Uterus (tissue), 3 donors: ENCODE measurements at regions not wholly inside any gene's neighbourhood (a gene's known extent, or its start where the extent isn't known, plus 50 kb on each side); places are given as distances from the start of the nearest gene placed in this dataset.

Experiments used
- DNase-seq, 2 donors: peaks; one replicate each; pipeline ENCODE4 v3.0.0-alpha.2; 2019 to 2020
- H3K27ac ChIP-seq, 2 donors: fragments of 200-600 bp; sonication (generic); 1 replicate in 1 of 2; 2 replicates in 1 of 2; pipeline ENCODE4 v1.5.1; 2016 to 2018
- H3K27me3 ChIP-seq, 2 donors: fragments of 200-600 bp; sonication (generic); one replicate each; pipeline ENCODE4 v1.5.1; 2018 to 2019; ENCODE audit warnings: control low read depth in 1 of 2
- H3K36me3 ChIP-seq, 2 donors: fragments of 200-600 bp; sonication (generic); one replicate each; pipeline ENCODE4 v1.5.1; 2019; ENCODE audit warnings: control low read depth in 1 of 2
- H3K4me1 ChIP-seq, 2 donors: fragments of 200-600 bp; sonication (generic); one replicate each; pipeline ENCODE4 v1.5.1; 2018 to 2019; ENCODE audit warnings: control low read depth in 1 of 2
- H3K4me3 ChIP-seq, 2 donors: fragments of 200-600 bp; sonication (generic); 1 replicate in 1 of 2; 2 replicates in 1 of 2; pipeline ENCODE4 v1.5.1; 2018 to 2019; ENCODE audit warnings: mild to moderate bottlenecking in 1 of 2
- H3K9me3 ChIP-seq, 2 donors: fragments of 200-600 bp; sonication (generic); one replicate each; pipeline ENCODE4 v1.5.1; 2019; ENCODE audit warnings: control low read depth in 1 of 2
- POLR2A ChIP-seq, 2 donors: fragments of 450-650 bp; IDR thresholded peaks; one replicate each; pipeline ENCODE4 v1.6.1; 2016; ENCODE audit warnings: antibody characterized with exemption in 2 of 2, mild to moderate bottlenecking in 1 of 2, moderate library complexity in 1 of 2
- intact Hi-C: fragments of 100-400 bp; cut with DNase I; formaldehyde crosslinking; loops from one replicate; pipeline ENCODE4 v1.15.1; 2023; ENCODE audit warnings: low total_unique reads
- TF ChIP-seq, protein P1 (sequence below), 4 experiments: fragments of 200-600 bp in 2 of 4; fragments of 450-650 bp in 2 of 4; sonication (generic) in 2 of 4; IDR thresholded peaks; one replicate each; pipeline ENCODE4 v1.5.1; 2016 to 2019; ENCODE audit warnings: antibody characterized with exemption in 4 of 4, mild to moderate bottlenecking in 2 of 4, moderate library complexity in 1 of 4
- donor health status: DM: yes; HTN: yes; CAD: no.

DNA sequence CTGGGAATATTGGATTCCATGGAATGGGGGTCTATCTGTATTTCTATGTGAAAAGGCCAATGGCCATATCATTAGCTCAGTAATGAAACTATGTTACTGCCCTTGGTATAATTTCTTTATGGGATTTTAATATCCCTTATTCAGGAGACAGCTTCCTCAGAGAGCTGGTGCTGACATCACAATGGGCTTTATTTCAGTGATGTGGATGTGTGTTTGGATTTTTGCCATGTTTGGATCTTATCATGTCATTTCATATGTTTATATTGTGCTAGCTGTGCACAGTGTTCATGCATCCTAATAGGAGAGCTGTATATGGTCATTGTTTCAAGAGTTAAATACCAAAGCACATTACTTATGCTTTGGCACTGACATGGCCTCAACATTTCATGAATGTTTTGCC is 806.1 kb upstream of the MAP3K7 start:
- Histone ChIP-seq H3K27ac (no peak overlapping the region), H3K36me3 (no peaks in the 10 kb centered on the region), H3K4me1 (no peaks in the 10 kb centered on the region), H3K27me3 (no peaks in the 10 kb centered on the region), H3K9me3 (no peaks in the 10 kb centered on the region), H3K4me3 (no peak overlapping the region)
- DNase-seq = no peak
- intact Hi-C loops = no loop called here
- no peak for TF ChIP-seq POLR2A (IDR thresholded peaks at IDR 0.05)
- TF ChIP-seq, protein P1, sequence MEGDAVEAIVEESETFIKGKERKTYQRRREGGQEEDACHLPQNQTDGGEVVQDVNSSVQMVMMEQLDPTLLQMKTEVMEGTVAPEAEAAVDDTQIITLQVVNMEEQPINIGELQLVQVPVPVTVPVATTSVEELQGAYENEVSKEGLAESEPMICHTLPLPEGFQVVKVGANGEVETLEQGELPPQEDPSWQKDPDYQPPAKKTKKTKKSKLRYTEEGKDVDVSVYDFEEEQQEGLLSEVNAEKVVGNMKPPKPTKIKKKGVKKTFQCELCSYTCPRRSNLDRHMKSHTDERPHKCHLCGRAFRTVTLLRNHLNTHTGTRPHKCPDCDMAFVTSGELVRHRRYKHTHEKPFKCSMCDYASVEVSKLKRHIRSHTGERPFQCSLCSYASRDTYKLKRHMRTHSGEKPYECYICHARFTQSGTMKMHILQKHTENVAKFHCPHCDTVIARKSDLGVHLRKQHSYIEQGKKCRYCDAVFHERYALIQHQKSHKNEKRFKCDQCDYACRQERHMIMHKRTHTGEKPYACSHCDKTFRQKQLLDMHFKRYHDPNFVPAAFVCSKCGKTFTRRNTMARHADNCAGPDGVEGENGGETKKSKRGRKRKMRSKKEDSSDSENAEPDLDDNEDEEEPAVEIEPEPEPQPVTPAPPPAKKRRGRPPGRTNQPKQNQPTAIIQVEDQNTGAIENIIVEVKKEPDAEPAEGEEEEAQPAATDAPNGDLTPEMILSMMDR (IDR thresholded peaks at IDR 0.05) = no peak

DNA sequence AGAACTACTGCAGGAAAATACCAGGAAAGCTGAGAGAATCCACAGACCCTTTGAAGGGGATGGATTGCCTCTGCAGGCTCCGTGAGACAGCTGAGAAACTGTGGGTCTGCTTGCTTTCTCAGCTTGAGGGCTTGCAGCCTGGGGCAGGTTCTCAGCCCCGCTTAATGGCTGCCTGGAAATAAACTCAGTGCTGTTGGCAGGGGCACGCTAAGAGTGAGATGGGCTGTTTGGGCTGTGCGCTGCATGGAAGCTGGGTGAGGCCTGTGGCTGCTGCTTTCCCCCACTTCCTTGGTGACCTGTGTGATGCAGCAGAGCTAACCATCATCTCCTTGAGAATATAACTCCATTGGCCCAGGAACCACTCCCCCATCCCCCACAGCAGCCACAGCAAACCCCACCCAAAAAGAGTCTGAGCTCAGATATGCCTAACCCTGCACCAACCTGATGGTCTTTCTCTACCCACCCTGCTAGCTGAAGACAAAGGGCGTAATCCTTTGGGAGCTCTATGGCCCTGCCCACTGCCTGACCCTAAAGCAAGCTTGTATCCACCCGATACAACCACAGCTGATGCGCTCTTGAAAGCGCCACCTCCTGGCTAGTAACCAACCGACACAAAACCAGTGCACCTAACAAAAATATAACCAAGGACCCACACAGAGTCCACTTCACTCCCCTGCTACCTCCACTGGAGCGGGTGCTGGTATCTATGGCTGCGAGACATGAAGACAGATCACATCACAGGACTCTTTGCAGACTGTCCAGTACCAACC is 800.6 kb upstream of the MAP3K7 start:
- no peak for TF ChIP-seq POLR2A (IDR thresholded peaks at IDR 0.05)
- TF ChIP-seq, protein P1 (IDR thresholded peaks at IDR 0.05) = no peak
- intact Hi-C loops = no loop called here
- no peak overlapping the region for H3K27ac ChIP-seq
- H3K4me3 ChIP-seq = no peak overlapping the region
- no peak for DNase-seq
- H3K4me1 ChIP-seq = no peaks in the 10 kb centered on the region
- H3K9me3 ChIP-seq = no peaks in the 10 kb centered on the region
- H3K27me3 ChIP-seq = no peaks in the 10 kb centered on the region
- H3K36me3 ChIP-seq = no peaks in the 10 kb centered on the region

DNA sequence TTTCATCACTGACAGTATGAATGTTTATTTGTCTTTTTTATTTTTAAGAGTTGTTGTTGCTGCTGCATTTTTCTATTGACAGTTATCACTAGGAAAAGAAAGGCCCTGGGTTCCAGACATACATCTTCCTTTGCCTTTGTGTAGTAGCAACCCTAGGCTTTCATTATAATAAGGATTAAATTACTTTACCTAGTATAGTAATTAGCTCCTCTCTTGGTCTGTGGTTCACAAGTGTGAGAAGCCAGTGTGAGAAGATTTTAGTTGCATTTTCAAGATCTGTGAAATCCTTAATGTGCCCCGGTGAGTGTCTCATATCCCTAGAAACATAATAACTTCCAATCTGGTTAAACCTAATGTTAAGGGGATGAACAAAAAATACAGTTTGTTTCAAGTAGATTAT is 799.3 kb upstream of the MAP3K7 start:
- no peak for DNase-seq
- Histone ChIP-seq H3K36me3 (no peaks in the 10 kb centered on the region), H3K27me3 (no peaks in the 10 kb centered on the region), H3K9me3 (no peaks in the 10 kb centered on the region), H3K4me3 (no peak overlapping the region), H3K27ac (no peak overlapping the region), H3K4me1 (no peaks in the 10 kb centered on the region)
- no peak for TF ChIP-seq POLR2A (IDR thresholded peaks at IDR 0.05)
- TF ChIP-seq, protein P1 (IDR thresholded peaks at IDR 0.05) = no peak
- intact Hi-C loops = no loop called here

DNA sequence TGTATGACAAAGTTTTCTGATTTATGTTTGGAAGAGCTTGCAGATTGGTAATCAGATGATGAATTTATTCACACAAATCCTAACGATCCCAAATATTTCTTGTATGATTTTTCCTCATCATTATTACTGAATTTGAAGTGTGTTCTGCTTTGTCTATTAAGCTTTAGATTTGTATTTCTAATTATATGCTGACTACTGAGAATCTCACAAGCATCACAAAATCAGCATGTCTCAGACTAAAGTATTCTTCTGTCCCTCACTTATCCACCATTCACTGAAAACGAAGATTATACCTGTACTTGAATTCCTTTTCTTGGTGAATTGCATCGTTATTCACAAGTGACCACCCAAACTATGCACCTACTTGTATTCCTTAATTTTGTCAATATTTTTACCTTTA is 796.3 kb upstream of the MAP3K7 start:
- TF ChIP-seq POLR2A (IDR thresholded peaks at IDR 0.05) = no peak
- TF ChIP-seq, protein P1 (IDR thresholded peaks at IDR 0.05) = no peak
- intact Hi-C loops = no loop called here

DNA sequence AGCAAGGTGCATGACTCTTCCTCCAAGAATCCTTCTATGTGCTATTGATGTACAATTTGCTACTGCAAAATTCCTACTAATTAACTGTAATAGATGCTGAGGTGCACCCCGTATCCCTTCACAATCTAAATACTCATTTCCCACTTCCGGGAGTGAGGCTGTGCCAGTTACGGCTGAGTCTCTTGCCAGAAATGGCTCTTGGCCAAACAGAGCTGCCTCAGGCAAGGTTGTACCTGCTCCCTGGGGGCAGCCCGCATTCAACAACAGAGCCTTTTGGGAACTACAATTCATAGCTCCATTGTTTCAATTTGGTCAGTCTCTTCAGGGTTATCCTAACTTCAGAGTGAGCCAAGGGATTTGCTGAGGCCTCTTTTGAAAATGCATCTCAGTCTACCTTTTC is 789.8 kb upstream of the MAP3K7 start:
- intact Hi-C loops = no loop called here
- no peak overlapping the region for H3K4me3 ChIP-seq
- TF ChIP-seq, protein P1 (IDR thresholded peaks at IDR 0.05) = no peak
- TF ChIP-seq POLR2A (IDR thresholded peaks at IDR 0.05) = no peak
- no peak overlapping the region for H3K27ac ChIP-seq
- H3K9me3 ChIP-seq = no peaks in the 10 kb centered on the region
- H3K4me1 ChIP-seq = no peaks in the 10 kb centered on the region
- no peaks in the 10 kb centered on the region for H3K27me3 ChIP-seq
- no peak for DNase-seq
- H3K36me3 ChIP-seq = no peaks in the 10 kb centered on the region

More for the DNA sequence above, 796.3 kb upstream of the MAP3K7 start:
- Histone ChIP-seq H3K27me3 (no peaks in the 10 kb centered on the region), H3K4me3 (no peak overlapping the region), H3K4me1 (no peaks in the 10 kb centered on the region), H3K36me3 (no peaks in the 10 kb centered on the region), H3K27ac (no peak overlapping the region), H3K9me3 (no peaks in the 10 kb centered on the region)
- DNase-seq = no peak
